Neural progenitor cell (in vitro differentiated cells): ENCODE measurements at regions not wholly inside any gene's neighbourhood (a gene's known extent, or its start where the extent isn't known, plus 50 kb on each side); places are given as distances from the start of the nearest gene placed in this dataset.

ENCODE experiments used
- DNase-seq: peaks from one replicate; pipeline ENCODE4 v3.0.0-alpha.2; 2016; ENCODE audit warnings: low spot score
- H2AFZ ChIP-seq: fragments of 200-600 bp; sonication (generic); replicated peaks from 2 replicates; pipeline ENCODE4 v1.6.1; 2016; ENCODE audit warnings: antibody characterized with exemption
- H3F3A ChIP-seq: fragments of 200-600 bp; sonication (generic); 2 replicates; pipeline ENCODE4 v1.6.1; 2016; ENCODE audit warnings: antibody characterized with exemption, low read depth
- H3K27ac ChIP-seq: fragments of 200-600 bp; sonication (generic); 2 replicates; pipeline ENCODE4 v1.5.1; 2016; ENCODE audit warnings: mild to moderate bottlenecking
- H3K27me3 ChIP-seq: fragments of 200-600 bp; sonication (generic); 2 replicates; pipeline ENCODE4 v1.6.1; 2016; ENCODE audit warnings: mild to moderate bottlenecking, moderate library complexity
- H3K36me3 ChIP-seq: fragments of 200-600 bp; sonication (generic); 2 replicates; pipeline ENCODE4 v1.5.1; 2016
- H3K4me1 ChIP-seq: fragments of 200-600 bp; sonication (generic); 2 replicates; pipeline ENCODE4 v1.6.1; 2016; ENCODE audit warnings: mixed run types
- H3K4me2 ChIP-seq: fragments of 200-600 bp; sonication (generic); 2 replicates; pipeline ENCODE4 v1.6.1; 2016
- H3K4me3 ChIP-seq: fragments of 200-600 bp; sonication (generic); 2 replicates; pipeline ENCODE4 v1.5.1; 2016
- H3K79me2 ChIP-seq: fragments of 200-600 bp; sonication (generic); 2 replicates; pipeline ENCODE4 v1.6.1; 2016; ENCODE audit warnings: low read depth
- H3K9ac ChIP-seq: fragments of 200-600 bp; sonication (generic); 2 replicates; pipeline ENCODE4 v1.6.1; 2016
- H3K9me3 ChIP-seq: fragments of 200-600 bp; sonication (generic); 2 replicates; pipeline ENCODE4 v1.5.1; 2016; ENCODE audit warnings: low read depth
- H4K20me1 ChIP-seq: fragments of 200-600 bp; sonication (generic); 2 replicates; pipeline ENCODE4 v1.6.1; 2016; ENCODE audit warnings: low read depth
- H3K27ac Mint-ChIP-seq: 3 replicates; pipeline ENCODE4 v1.8.0; 2021; ENCODE audit warnings: mixed read lengths
- H3K27me3 Mint-ChIP-seq: 2 replicates; pipeline ENCODE4 v1.8.0; 2022; ENCODE audit warnings: low read depth, mild to moderate bottlenecking, inconsistent platforms, moderate library complexity, mixed read lengths; ENCODE audit not compliant: insufficient read depth
- H3K36me3 Mint-ChIP-seq: 3 replicates; pipeline ENCODE4 v1.8.0; 2021; ENCODE audit warnings: mixed read lengths
- H3K4me1 Mint-ChIP-seq: 3 replicates; pipeline ENCODE4 v1.8.0; 2021; ENCODE audit warnings: mixed read lengths
- H3K4me3 Mint-ChIP-seq: 3 replicates; pipeline ENCODE4 v1.8.0; 2021; ENCODE audit warnings: mild to moderate bottlenecking, moderate library complexity, mixed read lengths
- H3K9me3 Mint-ChIP-seq: 3 replicates; pipeline ENCODE4 v1.8.0; 2020; ENCODE audit warnings: mixed read lengths
- EZH2 ChIP-seq: fragments of 200-600 bp; sonication (generic); IDR thresholded peaks from 2 replicates; pipeline ENCODE4 v1.6.1; 2017; ENCODE audit warnings: antibody characterized with exemption, mild to moderate bottlenecking, moderate library complexity
- EZH2phosphoT487 ChIP-seq: fragments of 200-600 bp; sonication (generic); IDR thresholded peaks from 2 replicates; pipeline ENCODE4 v1.6.1; 2017; ENCODE audit warnings: antibody characterized with exemption
- TF ChIP-seq, protein P1 (sequence below): fragments of 200-600 bp; sonication (generic); IDR thresholded peaks from 2 replicates; pipeline ENCODE4 v1.5.1; 2017; ENCODE audit warnings: antibody characterized with exemption, mild to moderate bottlenecking

DNA sequence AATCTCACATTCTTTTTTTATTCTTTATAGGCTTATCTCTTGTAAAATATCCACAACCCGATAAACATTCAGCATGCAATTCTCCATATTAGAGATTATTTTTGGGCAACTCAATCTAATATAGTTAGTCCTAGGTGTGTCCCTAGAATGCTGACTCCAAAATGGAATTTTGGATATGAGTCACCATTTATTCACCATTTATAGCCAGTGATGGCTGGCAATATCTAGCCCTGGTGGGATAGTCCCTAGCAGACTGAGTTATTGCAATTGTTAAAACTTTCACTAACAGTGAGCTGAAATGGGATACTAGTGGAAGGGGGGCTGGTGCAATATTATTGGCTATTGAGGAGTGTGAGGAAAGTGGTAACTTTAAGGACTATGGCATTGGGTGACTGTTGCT lies 401.6 kb downstream of the SLC4A3 start:
- H3K27ac Mint-ChIP-seq, result no peak overlapping the region
- Histone ChIP-seq H3K27me3 (no peaks in the 10 kb centered on the region), H3K9me3 (no peaks in the 10 kb centered on the region), H4K20me1 (no peaks in the 10 kb centered on the region), H3K9ac (no peak overlapping the region), H3K79me2 (no peaks in the 10 kb centered on the region), H3F3A (no peaks in the 10 kb centered on the region), H3K36me3 (no peaks in the 10 kb centered on the region), H3K4me2 (no peak overlapping the region), H3K4me3 (no peak overlapping the region), H2AFZ (no peak overlapping the region), H3K4me1 (no peaks in the 10 kb centered on the region), H3K27ac (no peak overlapping the region)
- H3K27me3 Mint-ChIP-seq, result no peaks in the 10 kb centered on the region
- TF ChIP-seq, protein P1, sequence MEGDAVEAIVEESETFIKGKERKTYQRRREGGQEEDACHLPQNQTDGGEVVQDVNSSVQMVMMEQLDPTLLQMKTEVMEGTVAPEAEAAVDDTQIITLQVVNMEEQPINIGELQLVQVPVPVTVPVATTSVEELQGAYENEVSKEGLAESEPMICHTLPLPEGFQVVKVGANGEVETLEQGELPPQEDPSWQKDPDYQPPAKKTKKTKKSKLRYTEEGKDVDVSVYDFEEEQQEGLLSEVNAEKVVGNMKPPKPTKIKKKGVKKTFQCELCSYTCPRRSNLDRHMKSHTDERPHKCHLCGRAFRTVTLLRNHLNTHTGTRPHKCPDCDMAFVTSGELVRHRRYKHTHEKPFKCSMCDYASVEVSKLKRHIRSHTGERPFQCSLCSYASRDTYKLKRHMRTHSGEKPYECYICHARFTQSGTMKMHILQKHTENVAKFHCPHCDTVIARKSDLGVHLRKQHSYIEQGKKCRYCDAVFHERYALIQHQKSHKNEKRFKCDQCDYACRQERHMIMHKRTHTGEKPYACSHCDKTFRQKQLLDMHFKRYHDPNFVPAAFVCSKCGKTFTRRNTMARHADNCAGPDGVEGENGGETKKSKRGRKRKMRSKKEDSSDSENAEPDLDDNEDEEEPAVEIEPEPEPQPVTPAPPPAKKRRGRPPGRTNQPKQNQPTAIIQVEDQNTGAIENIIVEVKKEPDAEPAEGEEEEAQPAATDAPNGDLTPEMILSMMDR, result no peak
- no peak for TF ChIP-seq EZH2
- no peak for TF ChIP-seq EZH2phosphoT487
- DNase-seq, result no peak
- H3K4me3 Mint-ChIP-seq, result no peak overlapping the region
- H3K4me1 Mint-ChIP-seq, result peaks cover 3% of the 10 kb centered on the region
- no peaks in the 10 kb centered on the region for H3K9me3 Mint-ChIP-seq
- H3K36me3 Mint-ChIP-seq, result no peaks in the 10 kb centered on the region

DNA sequence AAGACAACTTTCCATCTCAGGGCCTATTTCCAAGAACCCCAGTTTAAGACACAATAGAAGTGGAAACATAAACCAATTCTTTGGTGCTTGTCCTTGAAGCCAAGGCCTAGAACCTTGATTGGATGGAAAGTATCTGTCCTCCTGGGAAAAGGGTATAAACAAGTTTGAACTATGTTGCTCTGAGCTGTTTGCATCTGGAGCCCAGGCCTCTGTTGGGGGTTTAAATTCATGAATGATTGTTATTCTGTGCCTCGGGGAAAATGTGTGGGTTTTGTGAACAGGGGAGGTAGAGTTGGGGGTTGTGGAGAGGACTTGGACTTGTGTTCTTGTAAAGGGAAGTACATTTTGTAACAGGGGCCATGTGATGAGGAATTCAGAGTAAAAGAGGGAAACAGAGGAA lies 406.1 kb downstream of the SLC4A3 start:
- Histone ChIP-seq H3K27me3 (no peaks in the 10 kb centered on the region), H3K79me2 (no peaks in the 10 kb centered on the region), H3F3A (no peaks in the 10 kb centered on the region), H3K27ac (no peak overlapping the region), H4K20me1 (no peaks in the 10 kb centered on the region), H3K9ac (no peak overlapping the region), H3K4me3 (no peak overlapping the region), H3K9me3 (no peaks in the 10 kb centered on the region), H2AFZ (no peak overlapping the region), H3K36me3 (no peaks in the 10 kb centered on the region), H3K4me2 (no peak overlapping the region), H3K4me1 (no peaks in the 10 kb centered on the region)
- no peak for DNase-seq
- H3K27ac Mint-ChIP-seq, result peak overlapping the region; percentile 3
- H3K4me3 Mint-ChIP-seq, result no peak overlapping the region
- H3K4me1 Mint-ChIP-seq, result no peaks in the 10 kb centered on the region
- no peaks in the 10 kb centered on the region for H3K9me3 Mint-ChIP-seq
- peaks cover 4% of the 10 kb centered on the region for H3K27me3 Mint-ChIP-seq
- no peak for TF ChIP-seq EZH2
- TF ChIP-seq EZH2phosphoT487, result no peak
- TF ChIP-seq, protein P1, result no peak
- H3K36me3 Mint-ChIP-seq, result no peaks in the 10 kb centered on the region

DNA sequence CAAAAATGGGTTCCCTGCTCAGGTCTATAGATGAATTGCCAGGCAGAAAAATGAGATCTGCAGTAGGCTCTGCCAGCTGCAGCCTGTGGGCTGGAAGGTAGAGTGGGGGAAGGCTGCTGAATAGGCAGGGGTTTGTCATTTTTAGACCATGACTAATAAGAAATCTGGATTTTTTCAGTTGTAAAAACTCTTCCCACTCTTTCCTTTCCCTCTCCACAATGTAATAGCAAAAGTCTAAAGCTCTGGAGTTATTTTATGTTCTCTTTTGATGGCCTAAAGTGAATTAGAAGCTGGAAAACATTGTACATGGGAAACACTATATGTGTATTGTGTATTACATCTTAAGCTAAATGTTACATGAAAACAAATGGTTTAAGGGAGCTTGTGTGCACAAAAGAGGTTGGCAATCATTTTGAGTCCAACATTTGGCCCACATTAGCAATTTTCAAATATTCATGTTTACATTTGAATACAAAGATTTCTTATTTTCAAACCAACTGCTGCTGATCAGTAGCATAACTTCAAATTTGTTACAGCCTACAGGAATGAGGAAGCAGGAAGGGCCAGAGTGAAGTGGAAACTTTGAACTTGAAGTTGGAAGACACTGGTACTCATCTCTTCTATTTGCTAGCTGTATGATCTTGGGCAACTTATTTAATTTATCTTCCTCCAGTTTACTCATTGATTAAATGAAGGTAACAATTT lies 407.1 kb downstream of the SLC4A3 start:
- H3K36me3 Mint-ChIP-seq, result no peaks in the 10 kb centered on the region
- Histone ChIP-seq H3K4me1 (peaks cover 2% of the 10 kb centered on the region), H3F3A (no peaks in the 10 kb centered on the region), H3K4me2 (no peak overlapping the region), H3K36me3 (no peaks in the 10 kb centered on the region), H3K9ac (no peak overlapping the region), H3K9me3 (no peaks in the 10 kb centered on the region), H3K27ac (no peak overlapping the region), H3K79me2 (no peaks in the 10 kb centered on the region), H2AFZ (no peak overlapping the region), H4K20me1 (no peaks in the 10 kb centered on the region), H3K4me3 (no peak overlapping the region), H3K27me3 (no peaks in the 10 kb centered on the region)
- no peak overlapping the region for H3K4me3 Mint-ChIP-seq
- no peaks in the 10 kb centered on the region for H3K4me1 Mint-ChIP-seq
- no peak for DNase-seq
- TF ChIP-seq, protein P1, result no peak
- TF ChIP-seq EZH2 (no peak), EZH2phosphoT487 (no peak)
- peaks cover 4% of the 10 kb centered on the region for H3K27me3 Mint-ChIP-seq
- no peaks in the 10 kb centered on the region for H3K9me3 Mint-ChIP-seq
- no peak overlapping the region for H3K27ac Mint-ChIP-seq
